Peyer's patch (tissue), 4 donors: ENCODE measurements at regions not wholly inside any gene's neighbourhood (a gene's known extent, or its start where the extent isn't known, plus 50 kb on each side); places are given as distances from the start of the nearest gene placed in this dataset.

Experiments used
- CTCF ChIP-seq, 6 experiments: fragments of 450-650 bp in 4 of 6; fragments of 200-600 bp in 2 of 6; sonication (generic) in 1 of 6; IDR thresholded peaks; one replicate each; pipeline ENCODE4 v1.5.1; 2017 to 2019; ENCODE audit warnings: antibody characterized with exemption in 6 of 6, mild to moderate bottlenecking in 3 of 6, moderate library complexity in 1 of 6
- POLR2A ChIP-seq, 2 donors: fragments of 450-650 bp; IDR thresholded peaks; one replicate each; pipeline ENCODE4 v1.5.1; 2017; ENCODE audit warnings: antibody characterized with exemption in 2 of 2, mild to moderate bottlenecking in 2 of 2, moderate library complexity in 2 of 2

DNA sequence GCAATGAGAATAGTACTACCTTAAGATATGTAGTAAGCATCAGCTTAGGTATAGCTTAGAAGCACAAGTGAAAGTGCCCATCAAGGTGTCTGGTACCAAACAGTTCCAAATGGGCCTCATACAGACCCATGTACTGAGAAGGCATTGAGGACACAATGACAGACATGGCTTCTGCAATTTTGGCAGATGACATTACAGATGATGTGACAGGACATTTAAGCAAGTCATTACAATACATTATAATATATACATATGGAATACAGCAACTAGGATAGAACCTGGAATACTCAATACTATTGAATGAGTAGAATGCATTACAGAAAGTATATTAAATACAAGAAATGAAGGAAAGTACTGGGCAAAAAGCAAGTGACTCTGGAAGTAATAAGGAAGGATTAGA is 256.4 kb downstream of the GXYLT1 start:
- TF ChIP-seq CTCF (IDR thresholded peaks at IDR 0.05) (no peak), POLR2A (IDR thresholded peaks at IDR 0.05) (no peak)
